Mucosa of gallbladder (tissue), 1 donor: ENCODE measurements at regions not wholly inside any gene's neighbourhood (a gene's known extent, or its start where the extent isn't known, plus 50 kb on each side); places are given as distances from the start of the nearest gene placed in this dataset.

Experiments
- DNase-seq: peaks from one replicate; pipeline ENCODE4 v3.0.0-alpha.2; 2020; ENCODE audit warnings: low spot score
- donor health status: DM: no; HTN: no; CAD: no.

DNA sequence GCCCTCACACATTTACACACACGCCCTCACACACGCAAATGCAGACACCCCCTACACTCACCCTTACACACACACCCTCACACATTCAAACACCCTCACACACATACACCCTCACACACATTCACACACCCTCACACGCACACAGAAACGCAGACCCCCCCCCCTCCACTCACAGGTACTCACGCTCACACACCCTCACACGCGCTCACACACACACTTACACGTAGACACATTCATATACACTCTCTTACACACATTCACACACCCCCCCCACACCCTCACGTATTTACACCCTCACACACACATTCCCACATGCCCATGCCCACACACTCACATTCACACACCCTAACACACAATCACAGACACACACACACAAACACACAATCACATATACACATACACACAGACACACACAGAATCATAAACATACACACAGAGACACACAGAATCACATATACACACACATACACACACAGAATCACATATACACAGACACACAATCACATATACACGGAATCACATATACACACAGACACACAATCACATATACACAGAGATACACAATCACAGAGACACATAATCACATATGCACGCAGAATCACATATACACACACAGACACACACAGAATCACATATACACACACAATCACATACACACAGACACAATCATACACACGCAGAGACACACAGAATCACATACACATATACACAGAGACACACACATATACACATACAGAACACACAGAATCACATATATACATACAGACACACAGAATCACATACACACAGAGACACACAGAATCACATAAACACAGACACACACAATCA is 250.1 kb upstream of the RPL38 start:
- no peak for DNase-seq

- DNase-seq = peak; percentile 41
These were observed 248.5 kb upstream of the RPL38 start for GRCh38 chr17:73954951-73955350.

DNA sequence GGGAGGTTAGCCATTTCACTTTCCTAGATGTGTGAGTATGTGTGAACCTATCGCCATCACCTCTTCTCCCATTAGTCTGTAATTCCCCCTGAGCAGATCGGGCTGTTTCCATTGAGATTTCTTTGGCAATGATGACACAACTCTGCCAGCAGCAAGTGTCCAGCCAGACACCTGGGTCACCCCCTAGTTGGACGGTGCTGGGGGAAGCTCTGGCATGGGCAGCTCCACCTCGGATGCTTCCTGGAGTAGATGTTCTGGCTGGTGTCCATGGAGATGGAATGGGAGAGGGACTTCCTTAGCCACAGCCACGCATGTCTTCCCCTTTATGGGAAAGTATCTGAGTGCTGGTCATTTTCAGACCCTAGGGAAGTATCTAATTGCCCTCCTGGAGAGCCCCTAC is 247.9 kb upstream of the RPL38 start:
- no peak for DNase-seq

- DNase-seq = no peak
These were observed 247.3 kb upstream of the RPL38 start for GRCh38 chr17:73956169-73956568.

GRCh38 chr17:73956595-73957465 is 246.6 kb upstream of the RPL38 start:
- DNase-seq = peak; percentile 59

GRCh38 chr17:73957564-73957963 is 245.9 kb upstream of the RPL38 start:
- peak; percentile 55 for DNase-seq

- DNase-seq = no peak
These were observed 245.0 kb upstream of the RPL38 start for GRCh38 chr17:73958453-73958852.

DNA sequence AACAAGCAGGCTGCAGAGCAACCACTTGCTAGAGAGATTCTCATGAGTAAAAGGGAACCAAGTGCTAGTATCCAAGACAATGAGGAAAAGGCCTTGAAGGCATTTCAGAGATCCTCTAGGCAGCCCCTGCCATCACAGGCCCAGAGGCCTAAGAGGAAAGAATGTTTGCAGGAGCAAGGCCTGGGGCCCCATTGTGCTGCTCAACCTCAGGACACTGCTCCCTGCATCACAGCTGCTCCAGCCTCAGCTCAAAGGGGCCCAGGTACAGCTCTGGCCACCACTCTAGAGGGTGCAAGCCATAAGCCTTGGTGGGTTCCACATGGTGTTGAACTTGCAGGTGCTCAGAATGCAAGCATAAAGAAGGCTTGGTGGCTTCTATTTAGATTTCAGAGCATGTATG is 243.0 kb upstream of the RPL38 start:
- no peak for DNase-seq

- no peak for DNase-seq
These were observed 241.2 kb upstream of the RPL38 start for GRCh38 chr17:73962308-73962707.

GRCh38 chr17:73968680-73969079 is 234.8 kb upstream of the RPL38 start:
- no peak for DNase-seq

DNA sequence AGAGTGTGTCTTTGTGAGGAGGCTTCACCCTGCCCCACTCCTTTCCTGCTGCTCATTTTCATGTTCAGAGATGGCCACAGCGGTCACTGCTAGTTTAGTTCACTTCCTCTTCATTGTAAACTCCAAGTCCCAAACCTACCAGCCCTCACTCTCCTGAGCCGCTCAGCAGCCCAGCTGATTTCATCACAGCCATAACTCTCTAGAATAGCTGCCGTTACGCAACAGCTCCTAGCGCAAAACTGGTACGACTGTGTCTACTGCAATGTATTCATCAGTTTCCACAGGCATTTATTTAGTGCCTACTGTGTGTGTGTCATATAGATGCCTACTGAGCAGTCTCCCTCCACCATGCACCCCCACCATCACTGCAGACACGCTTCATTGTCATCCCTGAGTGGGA is 233.5 kb upstream of the RPL38 start:
- DNase-seq = peak; percentile 32

- DNase-seq = no peak
These were observed 232.4 kb upstream of the RPL38 start for GRCh38 chr17:73971127-73971526.

GRCh38 chr17:73972056-73972455 is 231.4 kb upstream of the RPL38 start:
- DNase-seq = no peak

GRCh38 chr17:73972901-73973300 is 230.6 kb upstream of the RPL38 start:
- no peak for DNase-seq

- DNase-seq = no peak
These were observed 229.7 kb upstream of the RPL38 start for GRCh38 chr17:73973586-73974409.

DNA sequence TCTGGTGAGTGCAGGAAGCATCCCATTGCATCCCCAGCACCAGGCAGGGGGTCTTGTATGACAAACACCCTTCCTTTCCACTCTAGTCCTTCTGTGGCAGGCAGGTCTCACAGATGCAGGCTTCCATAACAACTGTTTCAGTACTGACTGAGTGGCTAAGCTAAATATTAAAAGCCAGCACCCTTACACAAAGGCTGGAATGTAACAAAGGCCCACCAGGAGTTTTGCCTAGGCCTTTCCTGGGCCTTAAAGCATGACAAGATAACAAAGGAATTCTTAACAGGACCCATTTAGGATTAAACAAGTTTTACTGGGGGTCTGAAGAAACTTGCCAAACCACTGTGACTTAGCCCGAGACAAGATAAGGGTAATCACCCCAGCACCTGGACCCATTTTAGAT is 228.9 kb upstream of the RPL38 start:
- DNase-seq = no peak

DNA sequence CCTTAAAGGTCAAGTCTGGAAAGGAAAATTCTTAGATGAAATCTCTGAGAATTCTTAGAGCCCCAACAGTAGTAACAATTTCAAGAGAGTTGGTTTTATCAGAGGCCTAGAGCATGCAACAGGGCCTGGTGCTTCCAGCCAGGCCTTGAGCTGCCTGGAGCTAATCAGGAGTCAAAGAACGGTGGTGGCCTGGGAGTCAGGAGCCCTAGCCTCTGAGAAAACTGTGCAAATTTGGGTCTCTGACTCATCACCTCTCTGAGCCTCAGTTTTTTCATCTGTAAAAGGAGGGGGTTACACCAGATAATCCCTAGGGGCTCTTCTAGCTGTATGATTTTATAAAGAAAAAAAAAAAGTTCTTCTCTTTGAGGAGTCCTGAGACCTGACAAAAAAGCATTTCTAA is 227.3 kb upstream of the RPL38 start:
- DNase-seq = no peak

DNA sequence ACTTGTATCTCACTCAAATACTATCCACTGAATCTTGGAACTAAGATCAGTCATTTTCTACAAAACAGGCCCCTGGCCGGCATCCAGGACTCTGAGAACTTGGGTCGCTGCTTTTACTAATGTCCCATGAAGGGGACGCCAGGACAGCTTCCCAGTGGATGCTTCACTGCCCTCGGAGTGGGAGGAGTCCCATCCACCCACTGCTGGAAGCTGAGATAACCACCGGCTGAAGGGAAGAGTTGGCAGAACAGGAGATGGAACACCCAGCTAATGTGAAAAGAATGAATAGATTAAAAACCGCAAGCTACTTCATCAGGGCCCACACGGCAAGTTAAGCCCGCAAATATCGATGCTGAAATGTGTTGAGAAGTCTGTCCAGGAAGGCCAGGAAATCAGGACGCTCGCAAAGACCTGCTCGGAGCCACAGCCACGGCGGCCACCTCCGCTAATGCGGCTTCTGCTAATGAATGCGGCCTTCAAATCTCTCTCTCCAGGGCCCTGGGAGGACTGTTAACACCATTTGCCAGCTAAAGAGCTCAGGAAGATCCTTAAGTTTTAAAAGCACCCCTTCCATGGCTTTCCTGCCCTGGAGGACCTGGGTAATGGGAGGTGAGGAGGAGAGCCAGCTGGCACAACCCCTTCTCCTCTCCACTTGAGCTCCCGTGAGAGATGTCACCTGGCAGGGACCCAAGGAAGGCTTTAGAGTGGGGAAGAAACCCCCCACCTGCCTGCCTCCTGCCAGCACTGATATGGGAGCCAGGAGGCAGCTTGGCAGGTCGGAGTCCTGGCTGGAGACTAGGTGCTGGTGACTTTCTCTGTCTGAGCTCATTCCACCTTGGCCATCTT is 226.6 kb upstream of the RPL38 start:
- DNase-seq = no peak

DNA sequence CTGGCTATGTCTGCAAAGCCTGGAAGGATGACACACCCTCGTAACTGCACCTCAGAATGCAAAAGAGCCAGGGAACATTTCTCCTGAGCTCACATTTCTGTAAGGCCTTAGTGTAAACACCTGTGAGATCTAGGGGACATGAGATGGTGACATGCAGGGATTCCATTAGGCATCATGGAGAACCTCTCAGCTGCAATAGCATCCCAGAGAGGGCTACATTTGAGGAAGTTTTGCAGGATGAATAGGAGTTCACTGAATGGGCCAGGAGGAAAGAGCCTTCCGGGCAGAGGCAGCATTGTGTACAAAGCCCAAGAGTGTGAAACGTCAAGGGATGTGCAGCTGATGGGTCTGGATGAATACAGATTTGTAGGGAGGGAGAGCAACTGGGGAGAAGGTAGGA is 223.0 kb upstream of the RPL38 start:
- DNase-seq = no peak

DNA sequence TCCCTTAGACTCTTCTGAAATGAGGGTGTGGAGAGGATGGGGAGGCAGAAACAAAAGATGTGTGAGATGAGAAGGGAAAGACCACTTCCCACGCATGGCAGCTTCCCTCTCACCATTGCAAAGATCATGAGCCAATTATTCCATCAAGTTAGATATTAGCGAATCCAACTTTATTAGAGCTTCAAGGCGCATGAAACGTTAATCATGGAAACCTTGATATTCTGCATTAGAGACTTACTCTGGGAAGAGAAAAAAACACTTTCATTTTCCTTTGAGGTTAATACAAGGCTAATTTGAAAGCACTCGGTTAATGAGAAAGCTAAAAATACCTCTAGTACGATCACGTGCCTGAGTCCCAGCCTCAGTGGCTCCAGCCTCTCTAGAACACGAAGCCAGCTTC is 220.6 kb upstream of the RPL38 start:
- DNase-seq = no peak
